ENCODE measurements at regions not wholly inside any gene's neighbourhood (a gene's known extent, or its start where the extent isn't known, plus 50 kb on each side); places are given as distances from the start of the nearest gene placed in this dataset.

- no peak for TF ChIP-seq CTCF (IDR thresholded peaks at IDR 0.05)
- TF ChIP-seq POLR2A (IDR thresholded peaks at IDR 0.05), result no peak
Measured at GRCh38 chr6:27838945-27839625, 73.1 kb downstream of the OR2B2 start.

Measured in uterus (tissue), 2 donors.